K562 (cell line): ENCODE measurements at regions not wholly inside any gene's neighbourhood (a gene's known extent, or its start where the extent isn't known, plus 50 kb on each side); places are given as distances from the start of the nearest gene placed in this dataset.

Experiments
- ATAC-seq: fragments of 200-7000 bp; cut with Tn5 transposase; 3 replicates; pipeline ENCODE4 v1.9.1; 2020; ENCODE audit warnings: moderate library complexity
- BruUV-seq: library from RNA; stranded (reverse); fragments of 400-500 nt; replicated peaks from 2 replicates; lab custom pipeline; 2021; lab: Mats Ljungman, UMichigan
- CTCF ChIA-PET: fragments of 300-600 bp; formaldehyde crosslinking; extraction: SDS; loops from one replicate; lab custom pipeline; 2021; ENCODE audit warnings: low intra/inter-chr PET ratio; lab: Yijun Ruan, JAX
- POLR2A ChIA-PET: fragments of 300-600, 350-650 bp; sonication (Branson Sonifier 250); formaldehyde crosslinking; extraction: SDS; loops from one replicate; lab custom pipeline; 2021; ENCODE audit warnings: antibody characterized with exemption, inconsistent platforms; lab: Yijun Ruan, JAX
- DNase-seq, 4 experiments: peaks; one replicate each; pipeline versions ENCODE4 v3.0.0 to v3.0.0-alpha.2; 2011 to 2018; ENCODE audit warnings: low spot score in 3 of 4, mixed read lengths in 3 of 4; ENCODE audit errors: extremely low read depth in 1 of 4
- FAIRE-seq: peaks from 2 replicates; lab custom pipeline; 2011; peaks lifted over from hg19 to GRCh38; lab: Jason Lieb, UNC
- H2AFZ ChIP-seq: 2 replicates; pipeline ENCODE4 v1.6.0; 2011; ENCODE audit warnings: low read depth, low read length, control low read depth, inconsistent platforms
- H3K27ac ChIP-seq: fragments of 200-600 bp; 3 replicates; pipeline ENCODE4 v1.8.0; 2011; ENCODE audit warnings: low read depth, mild to moderate bottlenecking, control low read depth, inconsistent platforms, low read length, moderate library complexity, mixed read lengths; ENCODE audit errors: extremely low read depth
- H3K27me3 ChIP-seq, 2 experiments: fragments of 300-600 bp in 1 of 2; 2 replicates in 1 of 2; 3 replicates in 1 of 2; pipeline versions ENCODE4 v1.6.0 to v1.8.0; 2011; ENCODE audit warnings: inconsistent platforms in 2 of 2, low read length in 2 of 2, mild to moderate bottlenecking in 1 of 2, mixed read lengths in 1 of 2, moderate library complexity in 1 of 2; ENCODE audit not compliant: control insufficient read depth in 2 of 2, insufficient read depth in 2 of 2
- H3K36me3 ChIP-seq: fragments of 300-600 bp; 3 replicates; pipeline ENCODE4 v1.8.0; 2011; ENCODE audit warnings: mild to moderate bottlenecking, low read length, inconsistent platforms; ENCODE audit not compliant: control insufficient read depth, insufficient read depth
- H3K4me1 ChIP-seq, 2 experiments: fragments of 200-600 bp in 1 of 2; replicated peaks in 1 of 2; 2 replicates in 1 of 2; 3 replicates in 1 of 2; pipeline versions ENCODE4 v1.5.1 to v1.8.0; 2011; ENCODE audit warnings: inconsistent platforms in 2 of 2, low read length in 2 of 2, mild to moderate bottlenecking in 1 of 2, mixed read lengths in 1 of 2, moderate library complexity in 1 of 2; ENCODE audit not compliant: control insufficient read depth in 2 of 2, insufficient read depth in 2 of 2
- H3K4me2 ChIP-seq: 2 replicates; pipeline ENCODE4 v1.6.1; 2011; ENCODE audit warnings: low read length, control low read depth, inconsistent platforms, mixed read lengths; ENCODE audit not compliant: insufficient read depth
- H3K4me3 ChIP-seq: fragments of 200-600 bp; sonication (generic), shearing (Covaris generic); 2 replicates; pipeline ENCODE4 v1.5.1; 2016; ENCODE audit warnings: control low read depth, inconsistent platforms
- H3K79me2 ChIP-seq: fragments of 200-600 bp; 3 replicates; pipeline ENCODE4 v1.8.0; 2011; ENCODE audit warnings: low read length, inconsistent platforms; ENCODE audit not compliant: control insufficient read depth, insufficient read depth
- H3K9ac ChIP-seq, 2 experiments: 2 replicates each; pipeline versions ENCODE4 v1.6.0 to v1.6.1; 2011; ENCODE audit warnings: low read depth in 2 of 2, low read length in 2 of 2, control low read depth in 1 of 2, inconsistent platforms in 1 of 2, mild to moderate bottlenecking in 1 of 2, mixed read lengths in 1 of 2; ENCODE audit not compliant: insufficient read depth in 1 of 2
- H3K9me1 ChIP-seq: one replicate; pipeline ENCODE4 v1.6.0; 2011; ENCODE audit warnings: inconsistent platforms, mild to moderate bottlenecking, low read length, moderate library complexity; ENCODE audit not compliant: control insufficient read depth, insufficient read depth
- H3K9me3 ChIP-seq: replicated peaks from 2 replicates; pipeline ENCODE4 v1.5.1; 2011; ENCODE audit warnings: low read depth, low read length, inconsistent platforms; ENCODE audit not compliant: control insufficient read depth, insufficient read depth
- H4K20me1 ChIP-seq: replicated peaks from 2 replicates; pipeline ENCODE4 v1.6.1; 2011; ENCODE audit warnings: low read length, inconsistent platforms, mixed read lengths; ENCODE audit not compliant: control insufficient read depth, insufficient read depth
- MAFF ChIP-seq: IDR thresholded peaks from 2 replicates; pipeline ENCODE4 v1.6.1; 2012; ENCODE audit warnings: low read length, improper control_type of control experiment
- MEF2A ChIP-seq: IDR thresholded peaks from 2 replicates; pipeline ENCODE4 v1.6.1; 2011; ENCODE audit warnings: low read depth, mild to moderate bottlenecking, low read length, moderate library complexity; ENCODE audit not compliant: control insufficient read depth
- NCOA1 ChIP-seq: fragments of 450-650 bp; IDR thresholded peaks from 2 replicates; pipeline ENCODE4 v1.6.1; 2016; ENCODE audit warnings: low read depth
- PBX2 ChIP-seq, 2 experiments: IDR thresholded peaks in 1 of 2; conservative IDR thresholded peaks in 1 of 2; 2 replicates each; pipeline ENCODE4 v1.6.1; 2016; ENCODE audit warnings: low read depth in 2 of 2, mild to moderate bottlenecking in 1 of 2, missing compliant biosample characterization in 1 of 2, missing genetic modification characterization in 1 of 2, moderate library complexity in 1 of 2
- STAT6 ChIP-seq: sonication (generic); formaldehyde crosslinking; IDR thresholded peaks from 2 replicates; pipeline ENCODE4 v1.8.1; 2023; ENCODE audit warnings: mild to moderate bottlenecking, missing genetic modification reagents
- TGIF2 ChIP-seq: sonication (generic); formaldehyde crosslinking; IDR thresholded peaks from 2 replicates; pipeline ENCODE4 v1.8.1; 2022; ENCODE audit warnings: mild to moderate bottlenecking, missing genetic modification reagents, moderate library complexity
- ZNF584 ChIP-seq: fragments of 200-800 bp; sonication (Bioruptor generic); IDR thresholded peaks from 2 replicates; pipeline ENCODE4 v1.6.1; 2016; ENCODE audit warnings: low read depth, mild to moderate bottlenecking, missing genetic modification characterization, missing compliant biosample characterization
- WGBS: fragments of 100-300 bp; shearing (Covaris generic); methylation state at CpG from one replicate; pipeline ENCODE4 v1.1.6; 2016; ENCODE audit warnings: low coverage, mixed read lengths; ENCODE audit not compliant: insufficient coverage; ENCODE audit errors: missing lambda C conversion rate; 5-methylcytosine and 5-hydroxymethylcytosine counted together
- in situ Hi-C: fragments of 300-500 bp; cut with MboI; formaldehyde crosslinking; loops from 4 replicates; pipeline ENCODE4 v1.15.0; 2018; ENCODE audit warnings: inconsistent platforms, mixed read lengths
- intact Hi-C: fragments of 100-400 bp; cut with micrococcal nuclease; formaldehyde crosslinking; loops from 2 replicates; pipeline ENCODE4 v1.14.2; 2022
- TF ChIP-seq, protein P1 (sequence below): sonication (generic); formaldehyde crosslinking; IDR thresholded peaks from 2 replicates; pipeline ENCODE4 v1.8.1; 2023; ENCODE audit warnings: mild to moderate bottlenecking, missing genetic modification reagents, moderate library complexity

- intact Hi-C loops (no loop called here), in situ Hi-C loops (no loop called here)
- Histone ChIP-seq H2AFZ (no peak overlapping the region), H3K4me2 (no peak overlapping the region), H3K9me3 (no peaks in the 10 kb centered on the region), H3K27me3 (no peaks in the 10 kb centered on the region), H3K27ac (no peak overlapping the region), H3K79me2 (no peaks in the 10 kb centered on the region), H3K9ac (no peak overlapping the region), H3K4me3 (no peak overlapping the region), H3K9me1 (no peaks in the 10 kb centered on the region), H3K4me1 (no peaks in the 10 kb centered on the region), H3K36me3 (no peaks in the 10 kb centered on the region), H4K20me1 (no peaks in the 10 kb centered on the region)
- BruUV-seq = no TSS peak
- DNase-seq (no peak), FAIRE-seq (no peak), ATAC-seq (no peak)
- WGBS = 0% methylated on average over 4 of the region's 4 CpGs
- TF ChIP-seq ZNF584 (CRISPR knock-in tag) = no peak
- TF ChIP-seq NCOA1 = no peak
- ChIA-PET CTCF (no interaction called here), POLR2A (no interaction called here)
Measured at GRCh38 chr2:6744038-6744437, 121.7 kb downstream of the CMPK2 start.

DNA sequence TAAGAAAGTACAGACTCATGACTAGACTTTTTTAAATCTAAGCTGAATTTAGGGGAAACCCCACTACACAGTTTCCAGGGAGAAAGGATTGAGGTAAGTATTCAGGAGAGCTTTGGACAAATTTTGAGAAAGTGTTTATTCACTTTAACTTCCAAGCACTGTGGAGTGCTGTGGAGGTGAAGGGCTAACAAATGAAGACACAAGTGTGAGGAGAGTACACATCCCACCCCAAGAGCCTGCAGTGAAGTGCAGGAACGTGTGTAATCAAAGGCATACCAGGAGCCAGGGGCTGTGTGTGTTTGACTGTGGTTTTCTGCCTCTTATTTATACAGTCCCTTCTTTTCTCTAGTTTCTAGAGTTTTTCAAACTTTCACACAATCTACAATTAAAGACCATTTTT lies 118.3 kb downstream of the CMPK2 start:
- no peaks in the 10 kb centered on the region for H3K9me3 ChIP-seq
- FAIRE-seq = no peak
- in situ Hi-C loops = no loop called here
- H3K4me1 ChIP-seq = no peaks in the 10 kb centered on the region
- no peaks in the 10 kb centered on the region for H4K20me1 ChIP-seq
- 0% methylated on average over 1 of the region's 1 CpG for WGBS
- DNase-seq = no peak
- intact Hi-C loops = no loop called here
- H3K36me3 ChIP-seq = no peaks in the 10 kb centered on the region
- ATAC-seq = no peak
- H3K27me3 ChIP-seq = no peaks in the 10 kb centered on the region
- H3K79me2 ChIP-seq = no peaks in the 10 kb centered on the region
- H3K4me3 ChIP-seq = no peak overlapping the region
- no peak overlapping the region for H3K27ac ChIP-seq
- no peak overlapping the region for H3K9ac ChIP-seq
- H3K4me2 ChIP-seq = no peak overlapping the region
- H3K9me1 ChIP-seq = no peaks in the 10 kb centered on the region
- CTCF ChIA-PET = no interaction called here
- H2AFZ ChIP-seq = no peak overlapping the region
- no TSS peak for BruUV-seq
- POLR2A ChIA-PET = no interaction called here
- TF ChIP-seq MEF2A = no peak
- TF ChIP-seq TGIF2 = no peak
- no peak for TF ChIP-seq PBX2 (CRISPR knock-in tag; IDR thresholded peaks at IDR 0.05; ENCODE audit: low read depth)
- no peak for TF ChIP-seq PBX2 (tag; conservative IDR thresholded peaks at IDR 0.05; ENCODE audit: low read depth)
- no peak for TF ChIP-seq MAFF
- no peak for TF ChIP-seq STAT6 (CRISPR knock-in tag)
- TF ChIP-seq, protein P1, sequence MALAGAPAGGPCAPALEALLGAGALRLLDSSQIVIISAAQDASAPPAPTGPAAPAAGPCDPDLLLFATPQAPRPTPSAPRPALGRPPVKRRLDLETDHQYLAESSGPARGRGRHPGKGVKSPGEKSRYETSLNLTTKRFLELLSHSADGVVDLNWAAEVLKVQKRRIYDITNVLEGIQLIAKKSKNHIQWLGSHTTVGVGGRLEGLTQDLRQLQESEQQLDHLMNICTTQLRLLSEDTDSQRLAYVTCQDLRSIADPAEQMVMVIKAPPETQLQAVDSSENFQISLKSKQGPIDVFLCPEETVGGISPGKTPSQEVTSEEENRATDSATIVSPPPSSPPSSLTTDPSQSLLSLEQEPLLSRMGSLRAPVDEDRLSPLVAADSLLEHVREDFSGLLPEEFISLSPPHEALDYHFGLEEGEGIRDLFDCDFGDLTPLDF (CRISPR knock-in tag) = no peak
